Uterus (tissue), 2 donors: ENCODE measurements at regions not wholly inside any gene's neighbourhood (a gene's known extent, or its start where the extent isn't known, plus 50 kb on each side); places are given as distances from the start of the nearest gene placed in this dataset.

Experiments
- POLR2A ChIP-seq, 2 donors: fragments of 450-650 bp; IDR thresholded peaks; one replicate each; pipeline ENCODE4 v1.6.1; 2016; ENCODE audit warnings: antibody characterized with exemption in 2 of 2, mild to moderate bottlenecking in 1 of 2, moderate library complexity in 1 of 2
- TF ChIP-seq, protein P1 (sequence below), 4 experiments: fragments of 200-600 bp in 2 of 4; fragments of 450-650 bp in 2 of 4; sonication (generic) in 2 of 4; IDR thresholded peaks; one replicate each; pipeline ENCODE4 v1.5.1; 2016 to 2019; ENCODE audit warnings: antibody characterized with exemption in 4 of 4, mild to moderate bottlenecking in 2 of 4, moderate library complexity in 1 of 4

DNA sequence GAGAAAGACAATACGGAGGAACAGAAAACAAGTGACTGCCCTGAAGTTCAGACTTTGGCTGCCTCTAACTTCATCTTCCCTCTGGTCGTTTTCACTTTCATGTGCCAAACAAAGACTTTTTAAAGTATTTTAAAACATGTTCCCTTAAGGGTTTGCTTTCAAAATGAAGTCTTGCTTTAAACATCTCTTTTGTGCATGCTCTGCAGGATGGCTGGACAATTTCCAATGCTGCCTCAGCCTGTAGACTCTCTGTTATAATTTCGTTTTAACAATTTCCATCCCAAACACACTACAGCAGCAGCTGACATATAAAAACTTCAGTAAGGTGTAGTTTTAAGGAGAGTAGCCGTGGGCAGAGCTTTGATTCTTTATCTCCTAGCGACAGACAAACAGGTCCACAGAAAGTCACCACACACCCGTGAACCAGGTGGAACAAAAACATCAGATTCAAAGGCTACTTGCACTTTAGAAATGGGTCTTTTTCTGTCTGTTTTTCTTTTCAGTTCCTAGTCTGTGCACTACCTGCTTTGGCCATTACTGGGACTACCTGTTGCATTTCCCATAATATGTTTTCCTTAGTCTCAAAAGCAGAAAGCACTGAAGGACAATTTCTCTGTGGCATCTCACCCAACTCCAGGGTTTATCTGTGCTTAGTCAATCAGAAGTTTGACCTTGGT is 308.9 kb downstream of the DTWD2 start:
- TF ChIP-seq, protein P1, sequence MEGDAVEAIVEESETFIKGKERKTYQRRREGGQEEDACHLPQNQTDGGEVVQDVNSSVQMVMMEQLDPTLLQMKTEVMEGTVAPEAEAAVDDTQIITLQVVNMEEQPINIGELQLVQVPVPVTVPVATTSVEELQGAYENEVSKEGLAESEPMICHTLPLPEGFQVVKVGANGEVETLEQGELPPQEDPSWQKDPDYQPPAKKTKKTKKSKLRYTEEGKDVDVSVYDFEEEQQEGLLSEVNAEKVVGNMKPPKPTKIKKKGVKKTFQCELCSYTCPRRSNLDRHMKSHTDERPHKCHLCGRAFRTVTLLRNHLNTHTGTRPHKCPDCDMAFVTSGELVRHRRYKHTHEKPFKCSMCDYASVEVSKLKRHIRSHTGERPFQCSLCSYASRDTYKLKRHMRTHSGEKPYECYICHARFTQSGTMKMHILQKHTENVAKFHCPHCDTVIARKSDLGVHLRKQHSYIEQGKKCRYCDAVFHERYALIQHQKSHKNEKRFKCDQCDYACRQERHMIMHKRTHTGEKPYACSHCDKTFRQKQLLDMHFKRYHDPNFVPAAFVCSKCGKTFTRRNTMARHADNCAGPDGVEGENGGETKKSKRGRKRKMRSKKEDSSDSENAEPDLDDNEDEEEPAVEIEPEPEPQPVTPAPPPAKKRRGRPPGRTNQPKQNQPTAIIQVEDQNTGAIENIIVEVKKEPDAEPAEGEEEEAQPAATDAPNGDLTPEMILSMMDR (IDR thresholded peaks at IDR 0.05), result no peak
- TF ChIP-seq POLR2A (IDR thresholded peaks at IDR 0.05), result no peak
